GM19023 (cell line): ENCODE measurements at regions not wholly inside any gene's neighbourhood (a gene's known extent, or its start where the extent isn't known, plus 50 kb on each side); places are given as distances from the start of the nearest gene placed in this dataset.
"Not testable (repeated sequence)": the region's sequence is repeated elsewhere in the genome, so short reads cannot be mapped to it uniquely, and the experiment has no call there.

Experiments
- ATAC-seq: cut with Tn5 transposase; IDR thresholded peaks from one replicate; pipeline ENCODE4 v1.9.1; 2021; ENCODE audit warnings: mild to moderate bottlenecking, moderate library complexity; ENCODE audit not compliant: unreplicated experiment

DNA sequence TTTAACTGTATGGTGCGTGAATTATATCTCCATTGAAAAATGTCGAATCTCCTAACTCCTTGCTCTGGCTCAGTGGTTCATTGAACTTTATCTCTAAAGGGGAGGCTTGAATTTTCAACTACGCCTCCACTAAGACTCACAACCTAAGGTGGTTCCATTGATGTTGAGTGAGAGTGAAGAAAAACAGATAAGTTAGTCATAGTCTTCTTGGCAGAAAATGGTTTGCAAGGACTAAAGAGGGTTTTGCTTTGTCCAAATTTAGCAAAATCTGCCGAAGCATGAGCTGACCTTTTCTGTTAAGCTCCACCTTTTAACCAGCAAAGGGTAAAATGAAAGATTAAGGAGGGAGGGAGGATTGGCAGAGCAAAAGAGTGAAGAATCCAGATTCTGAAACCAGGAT, 290.2 kb upstream of the SPTLC3 start:
- ATAC-seq = no peak

DNA sequence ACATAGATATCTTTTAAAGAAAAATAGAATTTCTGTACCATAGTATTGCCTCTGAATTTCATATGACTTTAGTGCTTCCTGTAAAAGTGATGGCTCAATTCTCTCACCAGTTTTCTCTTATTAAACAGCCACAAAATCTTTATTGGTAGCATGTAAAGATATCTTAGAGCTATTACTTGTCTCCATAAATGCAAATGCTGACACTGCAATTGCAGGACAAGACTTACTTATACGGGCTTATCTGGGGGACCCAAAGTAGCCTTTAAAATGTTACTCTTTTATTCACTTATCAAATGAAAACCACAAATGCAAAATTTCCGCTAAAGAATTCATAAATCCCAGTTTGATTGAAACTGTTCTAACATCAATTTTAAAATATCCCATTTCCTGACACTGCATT, 287.1 kb upstream of the SPTLC3 start:
- ATAC-seq = no peak

DNA sequence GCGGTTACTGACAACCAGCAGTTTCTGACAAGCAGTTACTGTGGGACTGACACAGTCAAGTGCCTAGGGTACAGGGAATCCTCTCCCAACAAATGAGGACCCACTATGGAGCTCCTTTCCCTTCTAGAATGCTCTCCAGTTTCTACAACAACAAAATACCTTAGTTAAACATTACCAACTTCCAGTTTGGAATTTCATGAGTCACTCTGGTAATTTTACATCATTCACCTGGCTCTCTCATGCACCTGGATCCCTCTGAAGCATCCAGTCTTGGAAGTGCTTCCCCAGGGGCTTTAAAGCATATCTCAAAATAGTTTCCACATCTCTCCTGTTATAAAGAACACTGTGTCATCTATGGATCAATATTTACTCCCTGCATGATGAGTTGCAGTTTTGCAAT, 286.7 kb upstream of the SPTLC3 start:
- no peak for ATAC-seq

GRCh38 chr20:12723811-12724210, 285.0 kb upstream of the SPTLC3 start:
- ATAC-seq = no peak

DNA sequence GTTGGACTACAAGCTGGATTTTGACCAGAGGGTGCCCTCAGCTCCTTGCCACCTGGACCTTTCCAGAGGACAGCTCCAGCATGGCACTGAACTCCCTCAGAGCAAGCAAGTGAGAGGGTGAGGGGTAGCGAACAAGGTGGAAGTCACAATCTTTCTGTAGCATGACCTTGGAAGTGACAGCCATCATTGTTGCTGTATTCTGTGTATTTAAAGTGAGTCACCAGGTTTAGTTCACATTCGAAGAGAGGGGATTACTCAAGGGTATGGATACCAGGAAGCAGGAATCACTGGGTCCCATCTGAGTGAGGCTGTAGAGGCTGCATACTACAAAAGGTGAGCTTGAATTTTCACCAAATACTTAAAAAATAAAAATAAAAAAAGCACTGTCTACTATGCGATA, 280.0 kb upstream of the SPTLC3 start:
- ATAC-seq = no peak

- ATAC-seq = no peak
Measured at GRCh38 chr20:12729326-12729725, 279.4 kb upstream of the SPTLC3 start.

DNA sequence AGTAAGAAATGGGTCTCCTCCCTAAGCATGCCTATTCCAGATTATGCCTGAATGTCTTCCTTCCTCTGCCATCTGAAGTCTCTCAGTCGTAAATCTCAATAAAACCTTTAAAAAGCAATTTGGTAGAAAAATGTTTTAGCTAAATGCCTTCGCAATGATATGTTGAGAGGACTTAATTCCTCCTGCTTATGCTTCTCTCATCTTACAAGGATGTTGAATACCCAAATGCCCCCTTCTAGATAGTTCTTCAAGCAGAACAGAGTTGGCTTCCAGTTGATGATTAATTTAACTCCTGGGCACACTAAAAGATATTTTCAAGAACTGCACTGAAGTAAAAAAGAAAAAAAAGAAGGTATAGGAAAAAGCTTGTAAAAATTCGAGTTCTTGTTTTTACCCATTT, 275.0 kb upstream of the SPTLC3 start:
- no peak for ATAC-seq

GRCh38 chr20:12737497-12737896, 271.3 kb upstream of the SPTLC3 start:
- ATAC-seq = no peak

GRCh38 chr20:12737900-12738299, 270.9 kb upstream of the SPTLC3 start:
- ATAC-seq = no peak

GRCh38 chr20:12740647-12741046, 268.1 kb upstream of the SPTLC3 start:
- ATAC-seq = no peak

DNA sequence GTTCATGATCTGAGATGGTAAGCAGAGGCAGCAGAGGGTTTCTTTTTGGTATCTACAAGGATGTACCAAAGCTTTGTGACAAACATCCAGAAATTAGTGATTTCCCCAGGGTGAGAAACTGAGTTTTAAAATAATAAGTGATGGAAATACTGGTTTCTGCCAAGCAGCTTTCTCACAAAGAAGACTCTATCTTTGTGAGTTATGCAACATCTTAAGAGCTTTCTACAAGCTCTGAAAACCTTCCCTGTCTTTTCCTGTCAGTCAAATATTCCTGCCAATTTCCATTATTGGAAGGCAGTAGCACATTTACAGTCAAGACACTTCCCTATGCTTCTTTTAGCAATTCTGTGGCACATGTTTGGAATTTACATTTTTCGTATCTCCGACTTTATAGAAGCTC, 264.7 kb upstream of the SPTLC3 start:
- ATAC-seq = no peak

GRCh38 chr20:12748359-12748994, 260.3 kb upstream of the SPTLC3 start:
- no peak for ATAC-seq

DNA sequence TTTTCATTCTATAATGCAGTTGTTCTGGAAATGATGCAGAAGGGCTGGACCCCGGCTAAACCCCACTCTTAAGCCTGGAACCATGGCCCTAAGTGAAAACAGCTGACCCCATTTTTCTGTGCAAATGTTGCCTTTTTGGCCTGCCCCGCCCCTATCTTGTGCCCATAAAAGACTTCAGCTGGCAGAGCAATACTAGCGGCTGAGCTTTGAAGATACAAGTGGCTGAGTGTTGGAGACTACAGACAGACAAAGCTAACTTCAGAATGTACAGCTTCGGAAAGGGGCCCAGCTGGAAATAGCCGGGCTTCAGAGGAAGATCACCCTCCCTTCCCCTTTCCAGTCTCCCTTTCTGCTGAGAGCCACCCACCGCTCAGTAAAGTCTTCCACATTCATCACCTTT, 258.6 kb upstream of the SPTLC3 start:
- ATAC-seq = no peak

- ATAC-seq = not testable (repeated sequence)
Measured at GRCh38 chr20:12752900-12753693, 255.7 kb upstream of the SPTLC3 start.

- not testable (repeated sequence) for ATAC-seq
Measured at GRCh38 chr20:12753742-12754141, 255.0 kb upstream of the SPTLC3 start.

GRCh38 chr20:12759493-12759892, 249.3 kb upstream of the SPTLC3 start:
- not testable (repeated sequence) for ATAC-seq

DNA sequence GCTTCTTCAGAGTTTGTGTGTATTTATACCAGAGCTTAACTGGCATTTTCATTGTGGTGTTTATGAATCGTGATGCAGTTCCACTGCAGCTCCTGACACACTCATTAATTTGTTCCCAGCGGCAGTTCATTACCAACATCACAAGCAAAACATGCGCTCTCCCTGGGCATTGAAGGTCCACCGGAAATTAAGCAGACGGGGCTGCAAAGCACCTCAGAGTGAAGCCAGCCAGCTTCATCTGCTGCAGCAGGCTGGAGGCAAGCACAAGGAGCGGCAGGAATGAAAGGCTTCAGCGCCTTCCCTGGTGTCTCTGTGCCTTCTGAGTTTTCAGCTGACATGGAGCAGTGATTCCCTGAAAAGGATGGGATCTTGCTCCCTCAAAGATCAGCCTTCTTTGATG, 246.0 kb upstream of the SPTLC3 start:
- no peak for ATAC-seq

DNA sequence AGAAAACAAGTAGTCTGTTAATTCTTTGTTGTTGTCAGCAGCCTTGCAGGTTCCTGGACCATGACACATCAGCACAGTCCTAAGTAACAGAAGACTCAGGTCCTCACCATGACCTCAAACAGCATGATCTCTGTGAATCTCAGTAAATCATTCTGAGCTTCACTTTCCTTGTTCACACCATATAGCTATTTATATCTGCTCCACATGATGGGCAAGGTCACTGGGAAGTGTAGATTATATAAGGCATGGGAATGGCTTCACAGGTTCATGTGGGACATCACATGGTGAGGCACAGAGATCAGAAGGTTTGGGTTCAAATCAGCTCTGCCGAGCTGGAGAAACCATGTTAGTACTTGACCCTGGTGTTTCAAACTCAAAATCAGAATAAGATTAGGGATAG, 245.4 kb upstream of the SPTLC3 start:
- no peak for ATAC-seq

- ATAC-seq = no peak
Measured at GRCh38 chr20:12764053-12764452, 244.7 kb upstream of the SPTLC3 start.

DNA sequence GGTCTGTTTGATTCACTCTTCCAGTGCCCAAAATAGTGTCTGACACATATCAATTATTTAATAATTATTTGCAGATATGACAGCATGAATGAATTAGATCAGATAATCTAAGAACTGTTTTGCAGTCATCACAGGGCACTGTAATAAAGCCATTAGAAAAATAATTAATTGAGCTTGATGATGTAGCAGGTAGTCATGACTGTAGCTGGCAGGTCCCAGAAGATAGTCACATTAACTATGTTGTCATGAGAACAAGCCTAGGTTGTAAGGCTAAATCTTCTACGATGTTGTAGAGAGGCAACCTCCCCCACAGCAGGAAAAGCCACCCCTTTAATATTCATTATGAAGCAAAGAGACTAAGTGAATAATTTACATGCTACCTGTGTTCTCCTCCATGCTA, 243.9 kb upstream of the SPTLC3 start:
- no peak for ATAC-seq

DNA sequence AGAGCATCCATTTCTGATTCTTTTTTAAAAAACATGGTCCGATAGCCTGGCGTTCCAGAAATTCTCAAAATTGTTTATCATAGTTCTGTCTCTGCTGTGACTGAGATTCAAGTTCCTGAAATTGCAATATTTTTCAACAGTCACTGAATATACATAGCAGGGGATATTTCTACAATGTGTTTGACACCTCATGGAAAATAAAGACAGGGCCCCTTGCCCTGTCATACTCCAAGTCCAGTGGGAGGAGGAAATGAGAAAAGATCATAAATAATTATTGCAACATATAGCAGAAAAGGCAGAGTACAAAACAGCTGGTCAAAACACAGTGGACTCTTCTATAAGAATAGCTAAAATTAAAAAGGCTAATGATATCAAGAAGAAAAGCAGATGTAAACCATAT, 234.8 kb upstream of the SPTLC3 start:
- ATAC-seq = no peak

DNA sequence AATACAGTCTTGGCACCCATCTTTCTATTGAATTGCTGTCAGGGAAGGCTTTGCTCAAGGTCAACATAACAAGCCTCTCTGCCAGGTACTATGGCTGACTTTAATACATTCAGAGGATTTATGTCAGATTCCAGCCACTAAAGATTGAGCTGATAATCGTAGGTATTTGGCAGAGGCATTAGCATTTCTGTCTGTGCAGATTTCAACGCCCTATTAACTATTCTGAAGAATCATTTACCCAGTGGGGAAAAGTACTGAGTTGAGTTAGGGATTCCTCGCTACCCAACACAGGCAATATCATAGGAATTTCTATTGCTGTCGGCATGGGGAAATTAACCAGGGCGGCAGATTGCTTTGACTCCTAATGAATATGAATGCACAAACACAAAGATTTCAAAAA, 233.7 kb upstream of the SPTLC3 start:
- no peak for ATAC-seq

DNA sequence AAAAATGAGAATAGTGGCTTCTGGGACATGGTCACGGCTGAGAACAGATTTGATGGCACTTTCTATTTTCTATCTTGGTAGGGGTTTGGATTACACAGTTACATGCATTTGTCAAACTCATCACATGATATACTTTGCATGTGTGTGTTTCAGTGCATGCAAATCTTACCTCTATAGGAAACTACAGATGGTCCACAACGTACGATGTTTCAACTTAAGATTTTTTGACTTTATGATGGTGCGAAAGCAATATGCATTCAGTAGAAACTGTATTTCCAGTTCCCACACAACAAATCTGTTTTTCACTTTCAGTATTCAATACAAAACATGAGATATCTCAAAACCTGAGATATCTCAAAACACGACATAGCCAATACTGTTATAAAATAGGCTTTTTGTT, 231.8 kb upstream of the SPTLC3 start:
- no peak for ATAC-seq
